WTC11 (cell line): ENCODE measurements at regions not wholly inside any gene's neighbourhood (a gene's known extent, or its start where the extent isn't known, plus 50 kb on each side); places are given as distances from the start of the nearest gene placed in this dataset.

Experiments
- AFF4 ChIP-seq: sonication (generic); formaldehyde crosslinking; IDR thresholded peaks from 2 replicates; pipeline ENCODE4 v1.8.1; 2023; ENCODE audit warnings: mild to moderate bottlenecking, missing genetic modification reagents, borderline replicate concordance
- CREB1 ChIP-seq: sonication (generic); formaldehyde crosslinking; IDR thresholded peaks from 2 replicates; pipeline ENCODE4 v1.8.0; 2023; ENCODE audit warnings: mild to moderate bottlenecking, missing genetic modification reagents
- CTCF ChIP-seq: fragments of 200-600 bp; IDR thresholded peaks from 2 replicates; pipeline ENCODE4 v1.8.0; 2022; ENCODE audit warnings: antibody characterized with exemption
- PRDM15 ChIP-seq: sonication (generic); formaldehyde crosslinking; IDR thresholded peaks from 2 replicates; pipeline ENCODE4 v1.8.0; 2022; ENCODE audit warnings: missing genetic modification reagents

- TF ChIP-seq AFF4 (CRISPR knock-in tag) (no peak), CTCF (no peak), PRDM15 (CRISPR knock-in tag) (no peak), CREB1 (CRISPR knock-in tag) (no peak)
Measured at GRCh38 chr11:42025121-42025803, 565.8 kb upstream of the LRRC4C start.
